K562 (cell line): ENCODE measurements at regions not wholly inside any gene's neighbourhood (a gene's known extent, or its start where the extent isn't known, plus 50 kb on each side); places are given as distances from the start of the nearest gene placed in this dataset.
A peak's percentile ranks its signal among the peaks of the same experiment; 100 is the strongest.

Source experiments
- ARID1B ChIP-seq: fragments of 450-650 bp; IDR thresholded peaks from 2 replicates; pipeline ENCODE4 v1.6.1; 2016; ENCODE audit warnings: antibody characterized with exemption, mild to moderate bottlenecking, inconsistent platforms
- BDP1 ChIP-seq: IDR thresholded peaks from 3 replicates; pipeline ENCODE4 v1.6.1; 2011; ENCODE audit not compliant: insufficient read length, insufficient read depth
- BHLHE40 ChIP-seq: IDR thresholded peaks from 2 replicates; pipeline ENCODE4 v1.6.1; 2011; ENCODE audit warnings: low read length, improper control_type of control experiment
- CBFA2T2 ChIP-seq: fragments of 450-650 bp; conservative IDR thresholded peaks from 2 replicates; pipeline ENCODE4 v1.6.1; 2017; ENCODE audit warnings: mild to moderate bottlenecking
- CREBBP ChIP-seq: IDR thresholded peaks from one replicate; pipeline ENCODE4 v1.6.1; 2012; ENCODE audit warnings: low read depth, mild to moderate bottlenecking, control low read depth, inconsistent platforms, low read length
- EP400 ChIP-seq: fragments of 450-650 bp; IDR thresholded peaks from 2 replicates; pipeline ENCODE4 v1.6.1; 2017; ENCODE audit warnings: antibody characterized with exemption, mild to moderate bottlenecking, moderate library complexity
- EZH2 ChIP-seq: IDR thresholded peaks from 2 replicates; pipeline ENCODE4 v1.6.1; 2012; ENCODE audit warnings: low read depth, mild to moderate bottlenecking, inconsistent platforms, low read length, borderline replicate concordance
- GATAD2A ChIP-seq: fragments of 450-650 bp; IDR thresholded peaks from 2 replicates; pipeline ENCODE4 v1.6.1; 2017
- HDAC2 ChIP-seq: fragments of 450-650 bp; IDR thresholded peaks from 2 replicates; pipeline ENCODE4 v1.6.1; 2016; ENCODE audit warnings: mild to moderate bottlenecking
- LCOR ChIP-seq: sonication (generic); formaldehyde crosslinking; IDR thresholded peaks from 2 replicates; pipeline ENCODE4 v1.8.0; 2022; ENCODE audit warnings: mild to moderate bottlenecking, missing genetic modification reagents
- PML ChIP-seq: IDR thresholded peaks from 2 replicates; pipeline ENCODE4 v1.6.1; 2012; ENCODE audit warnings: low read length, inconsistent platforms
- RAD21 ChIP-seq, 2 experiments: fragments of 250-450 bp in 1 of 2; fragments of 450-650 bp in 1 of 2; sonication (Bioruptor Pico) in 1 of 2; formaldehyde crosslinking in 1 of 2; IDR thresholded peaks in 1 of 2; conservative IDR thresholded peaks in 1 of 2; 2 replicates each; pipeline versions ENCODE4 v1.4.0 to v1.8.0; 2020 to 2022; ENCODE audit warnings: mild to moderate bottlenecking in 2 of 2, moderate library complexity in 1 of 2
- RBM39 ChIP-seq: fragments of 200-400 bp; formaldehyde crosslinking; optimal IDR thresholded peaks from 2 replicates; pipeline ENCODE3; 2018; ENCODE audit warnings: low read depth, low read length
- SMARCB1 ChIP-seq: IDR thresholded peaks from 2 replicates; pipeline ENCODE4 v1.6.1; 2011; ENCODE audit warnings: improper control_type of control experiment, low read depth; ENCODE audit not compliant: insufficient read length
- SMARCE1 ChIP-seq: fragments of 450-650 bp; IDR thresholded peaks from 2 replicates; pipeline ENCODE4 v1.7.1; 2016; ENCODE audit warnings: mild to moderate bottlenecking
- SNIP1 ChIP-seq: fragments of 450-650 bp; IDR thresholded peaks from 2 replicates; pipeline ENCODE4 v1.7.1; 2017; ENCODE audit warnings: low read depth, mild to moderate bottlenecking
- TCF3 ChIP-seq: sonication (generic); formaldehyde crosslinking; IDR thresholded peaks from 2 replicates; pipeline ENCODE4 v1.4.0; 2020; ENCODE audit warnings: mild to moderate bottlenecking, missing genetic modification reagents
- ZNF174 ChIP-seq: fragments of 250-450 bp; sonication (Bioruptor Pico); IDR thresholded peaks from 2 replicates; pipeline ENCODE4 v1.4.0; 2020; ENCODE audit warnings: mild to moderate bottlenecking
- TF ChIP-seq, protein P1 (sequence below), 2 experiments: IDR thresholded peaks; 2 replicates each; pipeline ENCODE4 v1.6.1; 2011; ENCODE audit warnings: borderline replicate concordance in 1 of 2, control low read depth in 1 of 2, low read depth in 1 of 2, low read length in 1 of 2, mild to moderate bottlenecking in 1 of 2, mixed read lengths in 1 of 2, moderate library complexity in 1 of 2; ENCODE audit not compliant: insufficient read depth in 1 of 2, insufficient read length in 1 of 2, poor library complexity in 1 of 2, severe bottlenecking in 1 of 2; ENCODE audit errors: extremely low read depth in 1 of 2
- TF ChIP-seq, protein P2 (sequence below): fragments of 250-450 bp; sonication (Bioruptor Pico); IDR thresholded peaks from 2 replicates; pipeline ENCODE4 v1.5.0; 2020; ENCODE audit warnings: mild to moderate bottlenecking
- TF ChIP-seq, protein P3 (sequence below): sonication (generic); formaldehyde crosslinking; IDR thresholded peaks from 2 replicates; pipeline ENCODE4 v1.9.0; 2022; ENCODE audit warnings: mild to moderate bottlenecking, missing genetic modification reagents
- TF ChIP-seq, protein P4 (sequence below): fragments of 250-450 bp; sonication (Bioruptor Pico); IDR thresholded peaks from 2 replicates; pipeline ENCODE4 v1.5.1; 2021; ENCODE audit warnings: mild to moderate bottlenecking
- TF ChIP-seq, protein P5 (sequence below): IDR thresholded peaks from 2 replicates; pipeline ENCODE4 v1.6.1; 2012; ENCODE audit warnings: low read depth, low read length, improper control_type of control experiment, borderline replicate concordance

DNA sequence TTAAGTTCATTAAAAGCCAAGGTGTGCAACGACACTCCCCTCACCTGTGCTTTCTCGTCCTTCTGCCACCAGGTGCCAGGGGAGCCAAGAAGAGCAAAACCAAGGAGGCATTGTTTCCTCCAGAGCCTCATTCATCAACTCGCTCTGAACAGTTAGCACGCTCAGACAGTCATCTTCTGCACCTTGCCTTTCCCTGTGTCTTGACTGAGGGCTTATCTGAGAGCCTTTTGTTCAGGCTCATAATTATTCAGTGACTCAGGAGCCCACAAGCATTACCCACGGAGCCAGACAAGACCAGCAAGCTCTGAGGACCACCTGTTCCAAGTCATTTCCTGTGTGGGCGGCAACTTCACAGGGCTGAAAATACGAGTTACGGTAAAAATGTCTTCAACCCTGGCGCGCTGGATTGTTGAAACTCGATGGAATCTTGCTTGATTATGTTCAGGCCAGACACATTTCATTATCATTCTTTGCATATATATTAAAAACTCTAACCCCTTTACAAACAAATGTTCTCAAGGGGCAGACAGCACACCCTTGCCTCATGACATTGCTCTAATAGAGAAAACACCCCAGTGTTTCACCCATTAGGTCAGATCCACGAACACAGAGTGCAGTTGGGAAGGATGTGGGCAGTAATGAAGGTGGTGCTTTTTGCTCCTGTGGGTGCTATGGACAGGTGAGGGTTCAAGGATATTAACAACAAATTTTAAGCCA is 89.7 kb upstream of the RUNX1 start (continued):
- TF ChIP-seq, protein P1, sequence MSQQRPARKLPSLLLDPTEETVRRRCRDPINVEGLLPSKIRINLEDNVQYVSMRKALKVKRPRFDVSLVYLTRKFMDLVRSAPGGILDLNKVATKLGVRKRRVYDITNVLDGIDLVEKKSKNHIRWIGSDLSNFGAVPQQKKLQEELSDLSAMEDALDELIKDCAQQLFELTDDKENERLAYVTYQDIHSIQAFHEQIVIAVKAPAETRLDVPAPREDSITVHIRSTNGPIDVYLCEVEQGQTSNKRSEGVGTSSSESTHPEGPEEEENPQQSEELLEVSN (IDR thresholded peaks at IDR 0.05; ENCODE audit: borderline replicate concordance in 1 of 2, extremely low read depth in 1 of 2, insufficient read depth in 1 of 2, insufficient read length in 1 of 2, low read depth in 1 of 2, low read length in 1 of 2, poor library complexity in 1 of 2, severe bottlenecking in 1 of 2), result peak in 1 of 2 experiments; percentile 85
- TF ChIP-seq BHLHE40 (peak; percentile 9; the same call in 1 of the 2 replicates), PML (no peak), ZNF174 (no peak), EZH2 (no peak), SMARCB1 (no peak), RAD21 (CRISPR knock-in tag; conservative IDR thresholded peaks at IDR 0.05 in 1 of 2, IDR thresholded peaks at IDR 0.05 in 1 of 2) (0 out of 4 replicates have a peak, but pooled peaks of 1 of the 2 experiments have one; percentile 6), HDAC2 (no peak), ARID1B (peak; percentile 49; the same call in 1 of the 2 replicates), CBFA2T2 (peak; percentile 51), LCOR (no peak), RBM39 (no peak), TCF3 (CRISPR knock-in tag) (peak; percentile 64; the same call in 1 of the 2 replicates), SNIP1 (no peak), BDP1 (no peak), CREBBP (no peak), SMARCE1 (peak; percentile 22; the same call in 1 of the 2 replicates), GATAD2A (peak; percentile 72; the same call in 1 of the 2 replicates), EP400 (no peak)
- TF ChIP-seq, protein P2, sequence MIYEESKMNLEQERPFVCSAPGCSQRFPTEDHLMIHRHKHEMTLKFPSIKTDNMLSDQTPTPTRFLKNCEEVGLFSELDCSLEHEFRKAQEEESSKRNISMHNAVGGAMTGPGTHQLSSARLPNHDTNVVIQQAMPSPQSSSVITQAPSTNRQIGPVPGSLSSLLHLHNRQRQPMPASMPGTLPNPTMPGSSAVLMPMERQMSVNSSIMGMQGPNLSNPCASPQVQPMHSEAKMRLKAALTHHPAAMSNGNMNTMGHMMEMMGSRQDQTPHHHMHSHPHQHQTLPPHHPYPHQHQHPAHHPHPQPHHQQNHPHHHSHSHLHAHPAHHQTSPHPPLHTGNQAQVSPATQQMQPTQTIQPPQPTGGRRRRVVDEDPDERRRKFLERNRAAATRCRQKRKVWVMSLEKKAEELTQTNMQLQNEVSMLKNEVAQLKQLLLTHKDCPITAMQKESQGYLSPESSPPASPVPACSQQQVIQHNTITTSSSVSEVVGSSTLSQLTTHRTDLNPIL (CRISPR knock-in tag), result no peak
- TF ChIP-seq, protein P3, sequence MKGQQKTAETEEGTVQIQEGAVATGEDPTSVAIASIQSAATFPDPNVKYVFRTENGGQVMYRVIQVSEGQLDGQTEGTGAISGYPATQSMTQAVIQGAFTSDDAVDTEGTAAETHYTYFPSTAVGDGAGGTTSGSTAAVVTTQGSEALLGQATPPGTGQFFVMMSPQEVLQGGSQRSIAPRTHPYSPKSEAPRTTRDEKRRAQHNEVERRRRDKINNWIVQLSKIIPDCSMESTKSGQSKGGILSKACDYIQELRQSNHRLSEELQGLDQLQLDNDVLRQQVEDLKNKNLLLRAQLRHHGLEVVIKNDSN, result no peak
- TF ChIP-seq, protein P4, sequence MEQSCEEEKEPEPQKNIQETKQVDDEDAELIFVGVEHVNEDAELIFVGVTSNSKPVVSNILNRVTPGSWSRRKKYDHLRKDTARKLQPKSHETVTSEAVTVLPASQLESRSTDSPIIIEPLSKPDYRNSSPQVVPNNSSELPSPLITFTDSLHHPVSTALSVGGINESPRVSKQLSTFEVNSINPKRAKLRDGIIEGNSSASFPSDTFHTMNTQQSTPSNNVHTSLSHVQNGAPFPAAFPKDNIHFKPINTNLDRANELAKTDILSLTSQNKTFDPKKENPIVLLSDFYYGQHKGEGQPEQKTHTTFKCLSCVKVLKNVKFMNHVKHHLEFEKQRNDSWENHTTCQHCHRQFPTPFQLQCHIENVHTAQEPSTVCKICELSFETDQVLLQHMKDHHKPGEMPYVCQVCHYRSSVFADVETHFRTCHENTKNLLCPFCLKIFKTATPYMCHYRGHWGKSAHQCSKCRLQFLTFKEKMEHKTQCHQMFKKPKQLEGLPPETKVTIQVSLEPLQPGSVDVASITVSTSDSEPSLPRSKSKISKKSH (CRISPR knock-in tag), result no peak
- TF ChIP-seq, protein P5, sequence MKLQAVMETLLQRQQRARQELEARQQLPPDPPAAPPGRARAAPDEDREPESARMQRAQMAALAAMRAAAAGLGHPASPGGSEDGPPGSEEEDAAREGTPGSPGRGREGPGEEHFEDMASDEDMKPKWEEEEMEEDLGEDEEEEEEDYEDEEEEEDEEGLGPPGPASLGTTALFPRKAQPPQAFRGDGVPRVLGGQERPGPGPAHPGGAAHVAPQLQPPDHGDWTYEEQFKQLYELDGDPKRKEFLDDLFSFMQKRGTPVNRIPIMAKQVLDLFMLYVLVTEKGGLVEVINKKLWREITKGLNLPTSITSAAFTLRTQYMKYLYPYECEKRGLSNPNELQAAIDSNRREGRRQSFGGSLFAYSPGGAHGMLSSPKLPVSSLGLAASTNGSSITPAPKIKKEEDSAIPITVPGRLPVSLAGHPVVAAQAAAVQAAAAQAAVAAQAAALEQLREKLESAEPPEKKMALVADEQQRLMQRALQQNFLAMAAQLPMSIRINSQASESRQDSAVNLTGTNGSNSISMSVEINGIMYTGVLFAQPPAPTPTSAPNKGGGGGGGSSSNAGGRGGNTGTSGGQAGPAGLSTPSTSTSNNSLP, result no peak
